ENCODE measurements at regions not wholly inside any gene's neighbourhood (a gene's known extent, or its start where the extent isn't known, plus 50 kb on each side); places are given as distances from the start of the nearest gene placed in this dataset.

DNA sequence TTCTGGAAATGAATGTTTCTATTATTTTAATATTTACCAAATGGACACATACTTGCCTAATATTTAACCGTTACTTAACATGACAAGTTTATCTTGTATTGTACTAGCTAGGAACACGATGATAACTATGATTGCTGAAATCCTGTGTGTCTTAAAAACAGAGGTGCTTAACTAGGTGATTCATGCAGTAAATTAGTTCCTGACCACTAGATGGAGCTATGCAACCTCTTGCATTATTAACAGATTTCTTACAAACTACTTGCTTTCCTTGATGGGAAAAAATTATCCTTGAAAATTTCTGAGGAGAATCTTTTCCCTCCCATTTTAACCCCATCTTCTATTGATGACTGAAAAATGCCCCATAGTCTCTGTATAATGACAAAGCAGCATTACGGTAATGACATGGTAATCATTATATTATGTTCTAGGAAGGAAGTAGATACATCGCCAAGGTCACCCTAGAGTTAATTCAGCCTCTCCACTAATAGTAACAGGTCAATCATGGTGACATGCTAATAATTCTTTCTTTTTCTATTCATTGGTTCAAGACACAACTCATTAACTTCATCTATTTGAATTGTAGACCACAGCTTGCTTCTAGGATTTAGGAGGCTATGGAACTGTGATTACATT, 844.2 kb downstream of the RAPGEF2 start:
- TF ChIP-seq, protein P1, sequence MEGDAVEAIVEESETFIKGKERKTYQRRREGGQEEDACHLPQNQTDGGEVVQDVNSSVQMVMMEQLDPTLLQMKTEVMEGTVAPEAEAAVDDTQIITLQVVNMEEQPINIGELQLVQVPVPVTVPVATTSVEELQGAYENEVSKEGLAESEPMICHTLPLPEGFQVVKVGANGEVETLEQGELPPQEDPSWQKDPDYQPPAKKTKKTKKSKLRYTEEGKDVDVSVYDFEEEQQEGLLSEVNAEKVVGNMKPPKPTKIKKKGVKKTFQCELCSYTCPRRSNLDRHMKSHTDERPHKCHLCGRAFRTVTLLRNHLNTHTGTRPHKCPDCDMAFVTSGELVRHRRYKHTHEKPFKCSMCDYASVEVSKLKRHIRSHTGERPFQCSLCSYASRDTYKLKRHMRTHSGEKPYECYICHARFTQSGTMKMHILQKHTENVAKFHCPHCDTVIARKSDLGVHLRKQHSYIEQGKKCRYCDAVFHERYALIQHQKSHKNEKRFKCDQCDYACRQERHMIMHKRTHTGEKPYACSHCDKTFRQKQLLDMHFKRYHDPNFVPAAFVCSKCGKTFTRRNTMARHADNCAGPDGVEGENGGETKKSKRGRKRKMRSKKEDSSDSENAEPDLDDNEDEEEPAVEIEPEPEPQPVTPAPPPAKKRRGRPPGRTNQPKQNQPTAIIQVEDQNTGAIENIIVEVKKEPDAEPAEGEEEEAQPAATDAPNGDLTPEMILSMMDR (IDR thresholded peaks at IDR 0.05; ENCODE audit: insufficient read depth, low read depth, low read length) = peak; percentile 84
- no peak for TF ChIP-seq EZH2 (IDR thresholded peaks at IDR 0.05; ENCODE audit: insufficient read depth, low read length)
